Transverse colon (tissue), 4 donors: ENCODE measurements at regions not wholly inside any gene's neighbourhood (a gene's known extent, or its start where the extent isn't known, plus 50 kb on each side); places are given as distances from the start of the nearest gene placed in this dataset.

Experiments
- DNase-seq: peaks from one replicate; pipeline ENCODE4 v3.0.0-alpha.2; 2019
- H3K27ac ChIP-seq, 4 donors: fragments of 200-600 bp; sonication (generic); 2 replicates each; pipeline ENCODE4 v1.5.1; 2016 to 2018; ENCODE audit warnings: inconsistent platforms in 4 of 4
- H3K27me3 ChIP-seq: fragments of 200-600 bp; sonication (generic); 2 replicates; pipeline ENCODE4 v1.5.1; 2017; ENCODE audit warnings: inconsistent platforms
- H3K36me3 ChIP-seq, 4 donors: fragments of 200-600 bp; sonication (generic); 2 replicates each; pipeline ENCODE4 v1.5.1; 2017 to 2019; ENCODE audit warnings: inconsistent platforms in 4 of 4
- H3K4me1 ChIP-seq, 4 donors: fragments of 200-600 bp; sonication (generic); 2 replicates each; pipeline ENCODE4 v1.5.1; 2017 to 2020; ENCODE audit warnings: inconsistent platforms in 4 of 4
- H3K4me3 ChIP-seq, 4 donors: fragments of 200-600 bp; sonication (generic); 1 replicate in 1 of 4; 2 replicates in 3 of 4; pipeline versions ENCODE4 v1.5.1 to v1.6.1; 2017 to 2019; ENCODE audit warnings: inconsistent platforms in 4 of 4
- H3K9me3 ChIP-seq, 2 donors: fragments of 200-600 bp; sonication (generic); 2 replicates each; pipeline ENCODE4 v1.5.1; 2017 to 2019; ENCODE audit warnings: inconsistent platforms in 2 of 2
- CTCF ChIP-seq, 5 experiments: fragments of 200-600 bp in 3 of 5; fragments of 450-650 bp in 2 of 5; sonication (generic) in 3 of 5; IDR thresholded peaks; 1 replicate in 2 of 5; 2 replicates in 3 of 5; pipeline ENCODE4 v1.5.1; 2016 to 2017; ENCODE audit warnings: antibody characterized with exemption in 5 of 5, inconsistent platforms in 3 of 5, mild to moderate bottlenecking in 2 of 5, moderate library complexity in 1 of 5
- EP300 ChIP-seq: sonication (generic); formaldehyde crosslinking; IDR thresholded peaks from one replicate; pipeline ENCODE4 v1.6.1; 2017; ENCODE audit warnings: antibody characterized with exemption, low read depth
- POLR2A ChIP-seq: fragments of 450-650 bp; IDR thresholded peaks from one replicate; pipeline ENCODE4 v1.6.1; 2016; ENCODE audit warnings: antibody characterized with exemption, mild to moderate bottlenecking, moderate library complexity
- POLR2AphosphoS5 ChIP-seq, 3 donors: sonication (generic); formaldehyde crosslinking; IDR thresholded peaks; one replicate each; pipeline ENCODE4 v1.6.1; 2016; ENCODE audit warnings: antibody characterized with exemption in 3 of 3
- WGBS, 2 donors: methylation state at CpG; one replicate each; pipeline ENCODE4 v1.1.5; 2018; ENCODE audit warnings: low coverage in 1 of 2; 5-methylcytosine and 5-hydroxymethylcytosine counted together
- in situ Hi-C, 4 donors: fragments of 200-750 bp; cut with MboI; loops; one replicate each; pipeline versions ENCODE4 v1.15.0 to v1.15.1; 2017; ENCODE audit warnings: low sequenced_read_pairs in 3 of 4, low pct_ligation_motif_present in 1 of 4, low pct_unique_long_range_greater_than_20kb in 1 of 4
- intact Hi-C: fragments of 100-400 bp; cut with DNase I; formaldehyde crosslinking; loops from one replicate; pipeline ENCODE4 v1.15.1; 2023; ENCODE audit warnings: low total_unique reads

GRCh38 chr12:94025068-94025467, 123.3 kb upstream of the PLXNC1 start:
- H3K4me3 ChIP-seq, result no peak overlapping the region
- intact Hi-C loops (no loop called here), in situ Hi-C loops (no loop called here)
- 67 to 88% methylated on average over 3 to 4 of the region's 4 CpGs for WGBS, 2 donors
- TF ChIP-seq POLR2A, result no peak
- TF ChIP-seq EP300, result no peak
- TF ChIP-seq CTCF (IDR thresholded peaks at IDR 0.05), result no peak
- no peak for TF ChIP-seq POLR2AphosphoS5 (IDR thresholded peaks at IDR 0.05)
- no peak overlapping the region for H3K27ac ChIP-seq
- no peaks in the 10 kb centered on the region for H3K4me1 ChIP-seq
- no peaks in the 10 kb centered on the region for H3K27me3 ChIP-seq
- H3K36me3 ChIP-seq, result no peaks in the 10 kb centered on the region
- DNase-seq, result no peak
- H3K9me3 ChIP-seq, result no peaks in the 10 kb centered on the region

- Histone ChIP-seq H3K36me3 (no peaks in the 10 kb centered on the region), H3K27me3 (no peaks in the 10 kb centered on the region), H3K4me3 (no peak overlapping the region), H3K4me1 (no peaks in the 10 kb centered on the region), H3K27ac (no peak overlapping the region), H3K9me3 (no peaks in the 10 kb centered on the region)
- TF ChIP-seq POLR2AphosphoS5 (IDR thresholded peaks at IDR 0.05), result no peak
- 71 to 78% methylated on average over 1 of the region's 1 CpG for WGBS, 2 donors
- no peak for DNase-seq
- intact Hi-C loops (no loop called here), in situ Hi-C loops (no loop called here)
These were observed 122.6 kb upstream of the PLXNC1 start for GRCh38 chr12:94025756-94026155.

- H3K36me3 ChIP-seq, result no peaks in the 10 kb centered on the region
- no peaks in the 10 kb centered on the region for H3K27me3 ChIP-seq
- H3K9me3 ChIP-seq, result no peaks in the 10 kb centered on the region
- DNase-seq, result no peak
- intact Hi-C loops (no loop called here), in situ Hi-C loops (no loop called here)
- no peak for TF ChIP-seq POLR2AphosphoS5 (IDR thresholded peaks at IDR 0.05)
- no peak for TF ChIP-seq CTCF (IDR thresholded peaks at IDR 0.05)
- no peak for TF ChIP-seq EP300
- no peak for TF ChIP-seq POLR2A
- no peaks in the 10 kb centered on the region for H3K4me1 ChIP-seq
- no peak overlapping the region for H3K4me3 ChIP-seq
- no peak overlapping the region for H3K27ac ChIP-seq
These were observed 121.8 kb upstream of the PLXNC1 start for GRCh38 chr12:94026596-94026995.

- intact Hi-C loops (no loop called here), in situ Hi-C loops (no loop called here)
- Histone ChIP-seq H3K4me3 (no peak overlapping the region), H3K4me1 (no peaks in the 10 kb centered on the region), H3K27ac (no peak overlapping the region), H3K9me3 (no peaks in the 10 kb centered on the region), H3K36me3 (no peaks in the 10 kb centered on the region), H3K27me3 (no peaks in the 10 kb centered on the region)
- WGBS, 2 donors, result 40 to 59% methylated on average over 1 to 3 of the region's 3 CpGs
- no peak for DNase-seq
- TF ChIP-seq CTCF (IDR thresholded peaks at IDR 0.05) (no peak), EP300 (no peak), POLR2AphosphoS5 (IDR thresholded peaks at IDR 0.05) (no peak), POLR2A (no peak)
These were observed 120.8 kb upstream of the PLXNC1 start for GRCh38 chr12:94027561-94027960.

- no peak for TF ChIP-seq POLR2A
- TF ChIP-seq POLR2AphosphoS5 (IDR thresholded peaks at IDR 0.05), result no peak
- TF ChIP-seq EP300, result no peak
- WGBS, 2 donors, result 86 to 100% methylated on average over 2 of the region's 2 CpGs
- intact Hi-C loops, result no loop called here
- no peak for DNase-seq
- in situ Hi-C loops, result no loop called here
- H3K4me3 ChIP-seq, result no peak overlapping the region
- H3K9me3 ChIP-seq, result peaks cover 4% of the 10 kb centered on the region in 2 donors
- no peaks in the 10 kb centered on the region for H3K36me3 ChIP-seq
- H3K27ac ChIP-seq, result no peak overlapping the region
- no peaks in the 10 kb centered on the region for H3K27me3 ChIP-seq
- peaks cover 0 to 11% (median 0%) of the 10 kb centered on the region in 4 donors for H3K4me1 ChIP-seq
These were observed 116.6 kb upstream of the PLXNC1 start for GRCh38 chr12:94031763-94032162.
